ENCODE measurements at regions not wholly inside any gene's neighbourhood (a gene's known extent, or its start where the extent isn't known, plus 50 kb on each side); places are given as distances from the start of the nearest gene placed in this dataset.

DNA sequence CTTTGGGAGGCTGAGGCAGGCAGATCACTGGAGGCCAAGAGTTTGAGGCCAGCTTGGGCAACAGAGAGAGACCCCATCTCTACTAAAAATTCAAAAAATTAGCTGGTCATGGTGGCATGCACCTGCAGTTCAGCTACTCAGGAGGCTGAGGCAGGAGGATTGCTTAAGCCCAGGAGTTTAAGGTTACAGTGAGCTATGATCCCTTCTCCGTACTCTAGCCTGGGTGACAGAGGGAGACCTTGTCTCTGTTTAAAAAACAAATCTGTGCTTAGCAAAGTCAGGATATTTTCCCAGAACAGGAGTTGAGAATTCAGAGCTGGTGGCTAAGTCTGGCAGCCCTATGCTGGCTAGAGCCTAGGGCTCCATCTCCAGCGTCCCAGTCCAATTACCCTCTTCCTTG lies 142.9 kb upstream of the PZP start:
- Histone ChIP-seq H2BK20ac (ENCODE audit: low read depth, low read length, poor library complexity, severe bottlenecking) (no peak overlapping the region), H2BK120ac (ENCODE audit: low read depth, low read length, poor library complexity, severe bottlenecking) (no peak overlapping the region), H2AK5ac (ENCODE audit: insufficient read length, low read length) (no peak overlapping the region), H3K4ac (ENCODE audit: low read depth, low read length) (no peak overlapping the region), H3K18ac (ENCODE audit: insufficient read length, low read depth, low read length) (no peak overlapping the region), H3T11ph (ENCODE audit: low read length) (no peak overlapping the region), H3K23me2 (ENCODE audit: insufficient read length, low read depth, low read length, poor library complexity, severe bottlenecking) (no peaks in the 10 kb centered on the region), H3K4me2 (ENCODE audit: insufficient read depth, insufficient read length, low read length) (no peak overlapping the region), H3K56ac (ENCODE audit: insufficient read length, low read depth, low read length) (no peak overlapping the region), H3K27me3 (ENCODE audit: insufficient read depth, low read length) (no peaks in the 10 kb centered on the region), H2BK12ac (ENCODE audit: insufficient read length, low read depth, low read length) (no peak overlapping the region), H4K20me1 (ENCODE audit: control insufficient read depth, insufficient read depth, insufficient read length) (no peaks in the 10 kb centered on the region), H3K27ac (ENCODE audit: insufficient read length, low read depth, low read length) (no peak overlapping the region), H2BK15ac (ENCODE audit: low read depth, low read length) (no peak overlapping the region), H3K79me1 (ENCODE audit: insufficient read depth, low read depth, low read length, poor library complexity, severe bottlenecking) (no peaks in the 10 kb centered on the region), H4K91ac (ENCODE audit: insufficient read length, low read depth, low read length) (no peak overlapping the region), H3K9ac (ENCODE audit: extremely low read depth, insufficient read length, low read length) (no peak overlapping the region), H3K14ac (ENCODE audit: insufficient read depth, low read length) (no peak overlapping the region), H4K5ac (ENCODE audit: insufficient read length, low read depth, low read length) (no peak overlapping the region), H4K8ac (replicated peaks; ENCODE audit: insufficient read length, low read depth, low read length) (no peak overlapping the region), H2BK5ac (ENCODE audit: insufficient read length, low read length) (no peak overlapping the region), H3K79me2 (ENCODE audit: insufficient read depth, low read length) (no peaks in the 10 kb centered on the region), H3K23ac (ENCODE audit: insufficient read length, low read depth, low read length) (no peak overlapping the region), H3K4me1 (ENCODE audit: insufficient read depth, low read length) (no peaks in the 10 kb centered on the region), H3K9me3 (ENCODE audit: control insufficient read depth, low read depth, low read length) (peaks cover 4% of the 10 kb centered on the region), H2AFZ (ENCODE audit: low read length) (no peak overlapping the region)
- H3K9me3 Mint-ChIP-seq = peaks cover 35 to 44% of the 10 kb centered on the region in 2 experiments
- DNase-seq = no peak
- WGBS (ENCODE audit: extremely low coverage, insufficient read length, low lambda C conversion rate) = no CpG with 5 or more reads among the region's 2 CpGs
- peaks cover 40 to 60% (median 56%) of the 10 kb centered on the region in 3 experiments for H3K36me3 Mint-ChIP-seq (ENCODE audit: insufficient read depth in 1 of 3, low read depth in 3 of 3)
- peaks cover 0 to 5% of the 10 kb centered on the region in 2 experiments; a peak in 2 of 4 replicates for H3K4me1 Mint-ChIP-seq
- no peak overlapping the region for H3K4me3 Mint-ChIP-seq
- H3K27me3 Mint-ChIP-seq (ENCODE audit: low read depth) = peaks cover 10% of the 10 kb centered on the region
- TF ChIP-seq, protein P1, sequence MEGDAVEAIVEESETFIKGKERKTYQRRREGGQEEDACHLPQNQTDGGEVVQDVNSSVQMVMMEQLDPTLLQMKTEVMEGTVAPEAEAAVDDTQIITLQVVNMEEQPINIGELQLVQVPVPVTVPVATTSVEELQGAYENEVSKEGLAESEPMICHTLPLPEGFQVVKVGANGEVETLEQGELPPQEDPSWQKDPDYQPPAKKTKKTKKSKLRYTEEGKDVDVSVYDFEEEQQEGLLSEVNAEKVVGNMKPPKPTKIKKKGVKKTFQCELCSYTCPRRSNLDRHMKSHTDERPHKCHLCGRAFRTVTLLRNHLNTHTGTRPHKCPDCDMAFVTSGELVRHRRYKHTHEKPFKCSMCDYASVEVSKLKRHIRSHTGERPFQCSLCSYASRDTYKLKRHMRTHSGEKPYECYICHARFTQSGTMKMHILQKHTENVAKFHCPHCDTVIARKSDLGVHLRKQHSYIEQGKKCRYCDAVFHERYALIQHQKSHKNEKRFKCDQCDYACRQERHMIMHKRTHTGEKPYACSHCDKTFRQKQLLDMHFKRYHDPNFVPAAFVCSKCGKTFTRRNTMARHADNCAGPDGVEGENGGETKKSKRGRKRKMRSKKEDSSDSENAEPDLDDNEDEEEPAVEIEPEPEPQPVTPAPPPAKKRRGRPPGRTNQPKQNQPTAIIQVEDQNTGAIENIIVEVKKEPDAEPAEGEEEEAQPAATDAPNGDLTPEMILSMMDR (conservative IDR thresholded peaks at IDR 0.05) = no peak
- no peak overlapping the region for H3K27ac Mint-ChIP-seq

Measured in H9 (cell line).